Skeletal muscle satellite cell (primary cell): ENCODE measurements at regions not wholly inside any gene's neighbourhood (a gene's known extent, or its start where the extent isn't known, plus 50 kb on each side); places are given as distances from the start of the nearest gene placed in this dataset.

ENCODE experiments used
- H3K27me3 ChIP-seq: 2 replicates; pipeline ENCODE4 v1.7.0; 2013; ENCODE audit warnings: low read length; ENCODE audit not compliant: control insufficient read depth, insufficient read depth
- H3K36me3 ChIP-seq: 2 replicates; pipeline ENCODE4 v1.7.0; 2013; ENCODE audit warnings: mild to moderate bottlenecking, control low read depth, low read length; ENCODE audit not compliant: insufficient read depth
- H3K4me1 ChIP-seq: 2 replicates; pipeline ENCODE4 v1.7.0; 2013; ENCODE audit warnings: low read length; ENCODE audit not compliant: control insufficient read depth, insufficient read depth
- H3K4me2 ChIP-seq: 2 replicates; pipeline ENCODE4 v1.7.0; 2013; ENCODE audit warnings: mild to moderate bottlenecking, low read length
- H3K4me3 ChIP-seq: 2 replicates; pipeline ENCODE4 v1.7.0; 2013; ENCODE audit warnings: low read length
- H3K9ac ChIP-seq: 2 replicates; pipeline ENCODE4 v1.7.0; 2013; ENCODE audit warnings: mild to moderate bottlenecking, low read depth, low read length, moderate library complexity
- H3K9me3 ChIP-seq: replicated peaks from 2 replicates; pipeline ENCODE4 v1.7.0; 2013; ENCODE audit warnings: mild to moderate bottlenecking, control low read depth, low read length

GRCh38 chr18:78774741-78775141, 204.9 kb upstream of the SALL3 start:
- no peak overlapping the region for H3K4me2 ChIP-seq
- H3K4me1 ChIP-seq, result no peaks in the 10 kb centered on the region
- H3K4me3 ChIP-seq, result no peak overlapping the region
- no peaks in the 10 kb centered on the region for H3K36me3 ChIP-seq
- no peak overlapping the region for H3K9ac ChIP-seq
- peaks cover 19% of the 10 kb centered on the region for H3K9me3 ChIP-seq
- H3K27me3 ChIP-seq, result no peaks in the 10 kb centered on the region

GRCh38 chr18:78776151-78776550, 203.5 kb upstream of the SALL3 start:
- no peaks in the 10 kb centered on the region for H3K4me1 ChIP-seq
- no peak overlapping the region for H3K9ac ChIP-seq
- no peaks in the 10 kb centered on the region for H3K36me3 ChIP-seq
- H3K4me2 ChIP-seq, result no peak overlapping the region
- H3K27me3 ChIP-seq, result no peaks in the 10 kb centered on the region
- peaks cover 19% of the 10 kb centered on the region for H3K9me3 ChIP-seq
- no peak overlapping the region for H3K4me3 ChIP-seq

GRCh38 chr18:78776706-78777285, 202.8 kb upstream of the SALL3 start:
- no peaks in the 10 kb centered on the region for H3K4me1 ChIP-seq
- no peak overlapping the region for H3K9ac ChIP-seq
- no peak overlapping the region for H3K4me3 ChIP-seq
- H3K4me2 ChIP-seq, result no peak overlapping the region
- no peaks in the 10 kb centered on the region for H3K36me3 ChIP-seq
- H3K27me3 ChIP-seq, result no peaks in the 10 kb centered on the region
- H3K9me3 ChIP-seq, result peaks cover 23% of the 10 kb centered on the region

- no peaks in the 10 kb centered on the region for H3K27me3 ChIP-seq
- no peak overlapping the region for H3K4me3 ChIP-seq
- peaks cover 18% of the 10 kb centered on the region for H3K9me3 ChIP-seq
- no peaks in the 10 kb centered on the region for H3K4me1 ChIP-seq
- H3K36me3 ChIP-seq, result no peaks in the 10 kb centered on the region
- H3K4me2 ChIP-seq, result no peak overlapping the region
- no peak overlapping the region for H3K9ac ChIP-seq
These were observed 201.6 kb upstream of the SALL3 start for GRCh38 chr18:78777992-78778391.

- Histone ChIP-seq H3K9me3 (peaks cover 18% of the 10 kb centered on the region), H3K4me3 (no peak overlapping the region), H3K9ac (no peak overlapping the region), H3K4me2 (no peak overlapping the region), H3K36me3 (no peaks in the 10 kb centered on the region), H3K4me1 (no peaks in the 10 kb centered on the region), H3K27me3 (no peaks in the 10 kb centered on the region)
These were observed 201.0 kb upstream of the SALL3 start for GRCh38 chr18:78778651-78779050.

GRCh38 chr18:78779996-78780718, 199.5 kb upstream of the SALL3 start:
- Histone ChIP-seq H3K4me3 (no peak overlapping the region), H3K9me3 (peaks cover 11% of the 10 kb centered on the region), H3K4me1 (no peaks in the 10 kb centered on the region), H3K4me2 (no peak overlapping the region), H3K9ac (no peak overlapping the region), H3K27me3 (no peaks in the 10 kb centered on the region), H3K36me3 (no peaks in the 10 kb centered on the region)

GRCh38 chr18:78780719-78781600, 198.7 kb upstream of the SALL3 start:
- H3K4me3 ChIP-seq, result no peak overlapping the region
- no peak overlapping the region for H3K4me2 ChIP-seq
- no peaks in the 10 kb centered on the region for H3K4me1 ChIP-seq
- no peaks in the 10 kb centered on the region for H3K36me3 ChIP-seq
- H3K9ac ChIP-seq, result no peak overlapping the region
- H3K9me3 ChIP-seq, result peaks cover 11% of the 10 kb centered on the region
- H3K27me3 ChIP-seq, result no peaks in the 10 kb centered on the region

- Histone ChIP-seq H3K36me3 (no peaks in the 10 kb centered on the region), H3K9me3 (peaks cover 11% of the 10 kb centered on the region), H3K27me3 (no peaks in the 10 kb centered on the region), H3K4me1 (no peaks in the 10 kb centered on the region), H3K4me2 (no peak overlapping the region), H3K4me3 (no peak overlapping the region), H3K9ac (no peak overlapping the region)
These were observed 198.0 kb upstream of the SALL3 start for GRCh38 chr18:78781601-78781960.

GRCh38 chr18:78782951-78783563, 196.6 kb upstream of the SALL3 start:
- Histone ChIP-seq H3K4me2 (no peak overlapping the region), H3K27me3 (no peaks in the 10 kb centered on the region), H3K4me3 (no peak overlapping the region), H3K36me3 (no peaks in the 10 kb centered on the region), H3K9me3 (peaks cover 14% of the 10 kb centered on the region), H3K9ac (no peak overlapping the region), H3K4me1 (no peaks in the 10 kb centered on the region)

GRCh38 chr18:78783564-78783960, 196.1 kb upstream of the SALL3 start:
- Histone ChIP-seq H3K27me3 (no peaks in the 10 kb centered on the region), H3K9me3 (peaks cover 16% of the 10 kb centered on the region), H3K4me3 (no peak overlapping the region)

GRCh38 chr18:78784861-78785260, 194.8 kb upstream of the SALL3 start:
- Histone ChIP-seq H3K9me3 (peaks cover 16% of the 10 kb centered on the region), H3K36me3 (no peaks in the 10 kb centered on the region), H3K4me3 (no peak overlapping the region), H3K4me2 (no peak overlapping the region), H3K4me1 (no peaks in the 10 kb centered on the region), H3K9ac (no peak overlapping the region), H3K27me3 (no peaks in the 10 kb centered on the region)

More at GRCh38 chr18:78783564-78783960, 196.1 kb upstream of the SALL3 start:
- Histone ChIP-seq H3K4me2 (no peak overlapping the region), H3K4me1 (no peaks in the 10 kb centered on the region), H3K36me3 (no peaks in the 10 kb centered on the region), H3K9ac (no peak overlapping the region)
